Ascending aorta (tissue), 2 donors: ENCODE measurements at regions not wholly inside any gene's neighbourhood (a gene's known extent, or its start where the extent isn't known, plus 50 kb on each side); places are given as distances from the start of the nearest gene placed in this dataset.

Experiments used
- DNase-seq, 2 donors: peaks; one replicate each; pipeline ENCODE4 v3.0.0-alpha.2; 2019; ENCODE audit warnings: low spot score in 2 of 2
- H3K27ac ChIP-seq, 2 donors: fragments of 200-600 bp; sonication (generic); one replicate each; pipeline ENCODE4 v1.5.1; 2016 to 2017; ENCODE audit warnings: mild to moderate bottlenecking in 1 of 2
- H3K27me3 ChIP-seq: fragments of 200-600 bp; sonication (generic); one replicate; pipeline ENCODE4 v1.5.1; 2017
- H3K36me3 ChIP-seq, 2 donors: fragments of 200-600 bp; sonication (generic); one replicate each; pipeline ENCODE4 v1.5.1; 2016
- H3K4me1 ChIP-seq, 2 donors: fragments of 200-600 bp; sonication (generic); one replicate each; pipeline ENCODE4 v1.5.1; 2016 to 2017; ENCODE audit warnings: mild to moderate bottlenecking in 1 of 2
- H3K4me3 ChIP-seq, 2 donors: fragments of 200-600 bp; sonication (generic); one replicate each; pipeline ENCODE4 v1.5.1; 2016 to 2017; ENCODE audit warnings: mild to moderate bottlenecking in 1 of 2
- H3K9me3 ChIP-seq, 2 donors: fragments of 200-600 bp; sonication (generic); one replicate each; pipeline ENCODE4 v1.5.1; 2016
- CTCF ChIP-seq, 3 experiments: fragments of 200-600 bp in 2 of 3; fragments of 450-650 bp in 1 of 3; sonication (generic) in 2 of 3; IDR thresholded peaks; one replicate each; pipeline ENCODE4 v1.5.1; 2016 to 2019; ENCODE audit warnings: antibody characterized with exemption in 3 of 3, mild to moderate bottlenecking in 1 of 3, moderate library complexity in 1 of 3
- intact Hi-C: fragments of 100-400 bp; cut with DNase I; formaldehyde crosslinking; loops from one replicate; pipeline ENCODE4 v1.15.1; 2023

- Histone ChIP-seq H3K4me3 (no peak overlapping the region), H3K27me3 (no peaks in the 10 kb centered on the region), H3K4me1 (no peaks in the 10 kb centered on the region), H3K36me3 (no peaks in the 10 kb centered on the region), H3K9me3 (no peaks in the 10 kb centered on the region), H3K27ac (no peak overlapping the region)
- intact Hi-C loops: no loop called here
- DNase-seq: no peak
- no peak for TF ChIP-seq CTCF (IDR thresholded peaks at IDR 0.05)
These were observed 571.1 kb downstream of the PCDH7 start for GRCh38 chr4:31291238-31291637.

- Histone ChIP-seq H3K36me3 (no peaks in the 10 kb centered on the region), H3K27ac (no peak overlapping the region), H3K9me3 (no peaks in the 10 kb centered on the region), H3K4me1 (no peaks in the 10 kb centered on the region), H3K4me3 (no peak overlapping the region), H3K27me3 (no peaks in the 10 kb centered on the region)
- no peak for DNase-seq
- intact Hi-C loops: no loop called here
- no peak for TF ChIP-seq CTCF (IDR thresholded peaks at IDR 0.05)
These were observed 574.7 kb downstream of the PCDH7 start for GRCh38 chr4:31294655-31295480.

- no peak overlapping the region for H3K27ac ChIP-seq
- no peak for DNase-seq
- intact Hi-C loops: no loop called here
- H3K36me3 ChIP-seq: no peaks in the 10 kb centered on the region
- TF ChIP-seq CTCF (IDR thresholded peaks at IDR 0.05): no peak
- H3K4me1 ChIP-seq: no peaks in the 10 kb centered on the region
- H3K9me3 ChIP-seq: no peaks in the 10 kb centered on the region
- H3K4me3 ChIP-seq: no peak overlapping the region
- H3K27me3 ChIP-seq: no peaks in the 10 kb centered on the region
These were observed 578.6 kb downstream of the PCDH7 start for GRCh38 chr4:31298737-31299136.

GRCh38 chr4:31307029-31307428, 586.9 kb downstream of the PCDH7 start:
- TF ChIP-seq CTCF (IDR thresholded peaks at IDR 0.05): no peak
- intact Hi-C loops: no loop called here
- Histone ChIP-seq H3K27me3 (no peaks in the 10 kb centered on the region), H3K36me3 (no peaks in the 10 kb centered on the region), H3K9me3 (no peaks in the 10 kb centered on the region), H3K27ac (no peak overlapping the region), H3K4me1 (no peaks in the 10 kb centered on the region), H3K4me3 (no peak overlapping the region)
- no peak for DNase-seq

GRCh38 chr4:31324814-31325213, 604.6 kb downstream of the PCDH7 start:
- TF ChIP-seq CTCF (IDR thresholded peaks at IDR 0.05): no peak
- intact Hi-C loops: no loop called here
- Histone ChIP-seq H3K27ac (no peak overlapping the region), H3K4me3 (no peak overlapping the region), H3K9me3 (no peaks in the 10 kb centered on the region), H3K4me1 (no peaks in the 10 kb centered on the region), H3K36me3 (no peaks in the 10 kb centered on the region), H3K27me3 (no peaks in the 10 kb centered on the region)
- DNase-seq: no peak
